ENCODE measurements at regions not wholly inside any gene's neighbourhood (a gene's known extent, or its start where the extent isn't known, plus 50 kb on each side); places are given as distances from the start of the nearest gene placed in this dataset.

DNA sequence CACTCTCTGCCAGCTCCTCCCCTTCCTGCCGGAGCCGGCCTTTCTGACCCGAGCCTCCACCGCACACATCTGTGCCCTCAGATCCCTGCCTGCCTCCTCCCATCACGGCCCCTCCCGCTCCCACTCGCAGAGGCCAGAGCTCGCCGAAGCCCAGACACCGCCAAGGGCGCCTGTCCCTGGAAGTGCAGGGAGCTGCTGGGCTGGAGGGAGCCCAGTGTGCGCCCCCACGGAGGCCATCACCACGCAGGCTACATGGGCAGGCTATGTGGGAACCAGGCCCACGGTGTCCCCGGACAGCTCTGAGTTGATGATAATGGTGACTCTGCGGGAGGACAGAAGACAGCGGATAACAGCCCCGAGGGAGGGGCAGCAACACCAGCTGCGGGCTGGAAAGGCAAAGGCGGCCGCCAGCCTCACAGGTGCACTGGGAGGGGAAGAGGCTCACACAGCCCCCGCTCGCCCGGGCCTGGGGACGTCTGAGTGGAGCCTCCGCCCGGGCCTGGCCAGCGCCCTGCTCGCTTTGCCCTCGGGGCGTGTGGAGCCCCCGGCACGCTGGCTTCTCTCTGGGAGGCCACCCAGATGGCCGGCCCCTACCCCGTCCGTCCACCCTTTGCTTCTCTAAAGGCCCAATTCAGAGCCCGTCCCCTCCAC, 154.9 kb downstream of the DLL1 start:
- no peak for DNase-seq (ENCODE audit: low read depth in 2 of 2)

DNA sequence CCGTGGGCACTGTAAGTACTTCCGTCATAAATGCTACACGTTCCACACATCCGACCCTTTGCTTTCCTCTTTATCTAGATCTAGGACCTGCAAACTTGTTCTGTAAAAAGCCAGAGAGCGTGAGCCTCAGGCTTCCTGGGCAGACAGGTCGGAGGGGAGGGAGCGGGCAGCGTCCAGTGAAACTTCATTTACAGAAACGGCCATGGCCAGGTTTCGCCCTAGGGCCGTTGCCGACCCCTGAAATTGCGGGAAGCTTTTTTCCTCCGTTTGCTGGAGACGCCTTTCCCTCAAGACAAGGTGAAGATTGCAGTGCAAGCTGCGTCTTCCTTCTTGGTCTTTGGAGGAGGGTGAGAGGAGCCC, 155.4 kb downstream of the DLL1 start:
- no peak for DNase-seq (ENCODE audit: low read depth in 2 of 2)

DNA sequence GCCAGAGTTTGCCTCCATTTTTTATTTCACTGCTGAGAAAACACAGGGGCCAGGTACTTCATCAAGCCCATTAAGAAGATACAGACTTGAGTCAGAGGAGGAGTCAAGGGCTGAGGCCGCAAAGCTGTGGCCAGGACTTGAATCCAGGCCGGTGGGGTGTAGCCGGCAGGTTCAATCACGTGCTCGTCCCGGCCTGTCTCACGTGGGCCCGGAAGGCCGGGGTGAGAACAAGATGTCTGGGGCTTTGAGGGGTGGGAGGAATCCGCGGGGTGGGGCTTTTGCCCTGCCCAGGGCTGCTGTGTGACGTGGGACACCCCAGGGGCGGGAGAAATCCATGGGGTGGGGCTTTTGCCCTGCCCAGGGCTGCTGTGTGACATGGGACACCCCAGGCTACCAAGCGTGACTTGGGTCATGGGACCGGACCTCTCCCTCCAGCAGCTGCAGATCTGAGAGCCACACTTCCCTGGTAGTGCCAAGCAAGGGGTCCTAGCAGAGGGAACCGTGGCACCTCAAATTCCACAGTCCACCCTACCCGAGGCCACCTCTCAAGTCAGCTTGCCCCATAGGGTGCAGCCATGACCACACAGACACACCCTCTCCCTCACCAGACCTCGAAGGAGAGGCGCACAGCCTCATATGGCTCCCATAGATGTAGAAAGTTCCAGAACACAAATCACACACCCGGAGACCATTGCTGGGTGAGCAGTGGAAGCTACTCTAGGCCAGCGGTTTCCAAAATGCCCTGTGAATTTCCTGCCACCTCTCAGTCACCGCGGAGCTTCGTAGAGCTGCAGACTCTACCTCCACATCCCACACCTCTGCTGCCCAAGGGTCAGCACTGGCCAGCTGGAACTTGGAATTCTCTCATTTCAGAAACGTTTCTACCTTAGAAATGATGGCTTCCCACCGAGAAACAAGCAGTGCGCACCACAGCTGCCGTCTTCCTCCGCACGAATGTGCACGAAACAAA, 156.1 kb downstream of the DLL1 start:
- DNase-seq (ENCODE audit: low read depth in 2 of 2), result no peak

- no peak for DNase-seq (ENCODE audit: low read depth in 2 of 2)
Observed at GRCh38 chr6:170134031-170134470, 156.8 kb downstream of the DLL1 start.

GRCh38 chr6:170132561-170132991, 158.3 kb downstream of the DLL1 start:
- DNase-seq (ENCODE audit: low read depth in 2 of 2), result no peak

DNA sequence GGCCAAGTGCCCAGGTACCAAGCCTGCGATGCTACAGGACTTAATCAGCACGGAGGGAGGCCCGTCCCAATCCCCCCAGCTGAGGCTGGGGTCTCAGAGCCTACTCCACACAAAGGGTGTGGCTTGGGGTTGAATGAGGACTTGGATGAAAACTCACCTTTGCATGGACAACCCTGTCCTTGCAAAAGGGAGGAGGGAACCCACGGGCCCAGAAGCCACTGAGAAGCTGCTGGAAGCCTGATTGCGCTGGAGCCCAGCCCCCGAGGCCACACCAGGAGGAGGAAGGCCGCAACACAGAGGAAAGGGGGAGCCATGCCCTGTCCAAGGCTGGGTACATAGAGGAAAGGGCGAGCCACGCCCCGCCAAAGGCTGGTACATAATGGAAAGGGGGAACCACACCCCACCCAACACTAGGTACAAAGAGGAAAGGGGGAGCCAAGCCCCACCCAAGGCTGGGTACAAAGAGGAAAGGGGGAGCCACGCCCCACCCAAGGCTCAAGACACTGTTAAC, 158.8 kb downstream of the DLL1 start:
- DNase-seq (ENCODE audit: low read depth in 2 of 2), result no peak

DNA sequence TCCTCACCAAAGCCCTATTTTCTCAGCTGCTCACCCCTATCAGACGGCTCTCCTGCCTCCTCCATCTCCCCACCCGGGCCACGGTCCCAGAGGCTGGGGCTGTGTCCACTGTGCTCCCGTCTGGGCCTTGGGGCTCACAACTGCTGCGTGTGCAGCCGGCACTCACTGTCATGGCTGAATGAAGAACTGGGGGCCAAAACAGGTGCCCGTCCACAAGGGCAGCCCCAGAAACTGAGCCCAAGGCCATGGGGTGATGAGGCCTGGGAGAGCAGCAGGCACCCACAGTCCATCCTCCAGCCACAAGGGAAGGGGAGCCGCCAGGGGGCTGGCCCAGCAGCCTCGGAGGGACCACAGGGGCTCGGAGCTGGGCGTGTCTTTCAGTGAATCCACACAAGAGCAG, 159.5 kb downstream of the DLL1 start:
- DNase-seq (ENCODE audit: low read depth in 2 of 2), result no peak

DNA sequence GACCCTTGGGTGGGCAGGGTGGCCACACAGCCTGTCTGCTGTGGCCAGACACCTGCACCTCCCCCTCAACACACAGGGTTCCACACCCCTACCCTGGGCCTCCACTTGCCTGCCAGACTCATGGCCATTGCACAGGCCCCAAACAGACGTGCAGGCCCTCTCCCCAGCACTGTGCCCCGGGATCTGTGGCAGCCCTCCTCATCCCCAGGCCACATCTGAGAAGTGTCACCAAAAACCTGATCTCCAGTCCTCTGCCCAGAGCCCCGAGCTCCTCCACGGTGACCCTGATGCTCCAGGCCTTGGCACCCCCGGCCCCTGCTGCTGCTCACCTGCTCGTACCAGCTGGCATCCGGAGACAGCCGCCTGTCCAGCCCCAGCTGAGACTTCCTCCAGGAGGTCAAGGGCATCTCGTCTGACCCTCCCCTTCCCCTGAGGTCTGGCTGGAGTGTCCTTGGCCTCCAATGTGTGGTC, 160.1 kb downstream of the DLL1 start:
- DNase-seq (ENCODE audit: low read depth in 2 of 2), result no peak

DNA sequence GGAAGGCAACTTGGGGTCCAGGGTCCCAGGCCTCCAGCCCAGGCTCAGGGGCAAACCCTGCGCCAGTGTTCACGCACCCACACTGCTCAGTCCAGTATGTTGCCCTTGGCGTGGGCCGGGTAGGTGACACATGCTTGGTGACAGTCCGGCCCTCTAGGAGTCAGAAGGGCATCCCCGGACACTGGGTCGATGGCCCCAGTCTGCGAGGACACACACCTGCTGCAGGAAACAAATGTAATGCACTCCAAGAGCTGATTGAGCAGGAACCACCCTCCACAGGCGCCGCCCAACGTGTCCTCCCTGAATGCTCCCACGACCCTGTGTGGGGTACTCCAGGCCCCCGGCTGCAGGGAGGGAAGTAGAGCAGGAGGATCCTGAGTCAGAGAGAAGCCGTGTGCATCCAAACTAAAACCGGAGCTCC, 160.7 kb downstream of the DLL1 start:
- no peak for DNase-seq (ENCODE audit: low read depth in 2 of 2)

DNA sequence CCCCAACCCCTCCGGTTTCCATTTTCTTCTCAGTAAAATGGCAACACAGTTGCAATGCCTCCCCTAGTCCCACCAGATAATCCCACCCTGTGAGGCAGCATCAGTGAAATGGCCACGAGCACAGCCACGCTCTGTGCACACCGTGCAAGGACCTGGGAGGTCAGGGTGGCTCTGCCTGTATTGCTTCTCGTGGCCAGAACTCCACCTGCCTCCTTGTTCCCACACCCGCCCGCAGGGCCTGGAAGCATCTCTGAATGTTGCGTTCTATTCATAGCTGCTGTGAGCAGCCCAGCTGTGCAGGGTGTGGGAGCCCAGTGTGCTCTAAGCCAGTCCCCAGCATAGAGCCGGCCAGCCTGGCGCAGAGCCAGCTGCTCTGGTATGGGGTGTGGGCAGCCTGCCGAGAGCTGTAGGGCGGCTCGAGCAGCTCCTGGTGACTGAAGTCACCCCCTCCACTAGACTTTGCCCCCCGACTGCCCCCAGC, 161.1 kb downstream of the DLL1 start:
- DNase-seq (ENCODE audit: low read depth in 2 of 2), result no peak

DNA sequence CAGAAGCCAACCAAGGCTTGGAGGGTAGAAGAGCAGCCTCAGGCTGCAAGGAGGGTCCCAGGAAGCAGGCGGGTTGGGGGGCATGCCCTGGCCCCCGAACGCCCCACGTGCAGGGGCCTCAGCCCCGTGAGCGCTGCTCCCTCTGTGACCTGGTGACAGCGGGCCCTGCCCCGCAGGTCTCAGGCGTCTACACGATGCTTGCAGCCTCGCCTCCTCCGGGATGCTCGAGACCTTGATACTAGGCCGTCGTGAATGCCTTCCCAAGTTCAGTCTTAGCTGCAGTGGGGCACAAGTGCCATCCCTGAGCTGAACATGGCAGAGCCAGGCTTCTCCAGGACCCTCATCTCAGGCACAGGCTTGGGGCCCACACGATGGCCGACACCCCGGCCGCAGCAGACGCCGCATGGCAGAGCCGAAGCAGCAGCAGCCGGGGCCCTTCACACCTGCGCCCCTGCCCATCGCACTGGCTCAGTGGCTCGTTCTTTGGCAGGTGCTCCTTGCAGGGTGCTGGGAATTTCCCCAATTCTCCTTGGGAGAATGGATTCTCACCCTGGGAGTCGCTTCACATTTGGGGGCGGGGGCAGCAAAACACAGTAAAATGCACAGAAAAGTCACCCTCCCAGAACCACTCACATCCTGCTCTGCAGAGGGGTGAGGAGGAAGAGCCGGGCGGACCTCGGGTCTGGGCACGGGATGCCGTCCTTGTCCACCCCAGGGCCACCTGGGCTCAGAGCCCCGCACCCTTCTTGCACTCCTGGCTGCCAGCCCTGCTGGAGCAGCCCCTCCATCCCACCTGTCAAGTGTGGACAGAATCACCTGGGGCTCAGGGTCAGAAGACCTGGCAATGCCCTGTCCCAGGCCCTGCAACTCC, 161.8 kb downstream of the DLL1 start:
- DNase-seq (ENCODE audit: low read depth in 2 of 2), result no peak

GRCh38 chr6:170128346-170128745, 162.5 kb downstream of the DLL1 start:
- DNase-seq (ENCODE audit: low read depth in 2 of 2), result no peak

GRCh38 chr6:170127151-170127550, 163.7 kb downstream of the DLL1 start:
- no peak for DNase-seq (ENCODE audit: low read depth in 2 of 2)

DNA sequence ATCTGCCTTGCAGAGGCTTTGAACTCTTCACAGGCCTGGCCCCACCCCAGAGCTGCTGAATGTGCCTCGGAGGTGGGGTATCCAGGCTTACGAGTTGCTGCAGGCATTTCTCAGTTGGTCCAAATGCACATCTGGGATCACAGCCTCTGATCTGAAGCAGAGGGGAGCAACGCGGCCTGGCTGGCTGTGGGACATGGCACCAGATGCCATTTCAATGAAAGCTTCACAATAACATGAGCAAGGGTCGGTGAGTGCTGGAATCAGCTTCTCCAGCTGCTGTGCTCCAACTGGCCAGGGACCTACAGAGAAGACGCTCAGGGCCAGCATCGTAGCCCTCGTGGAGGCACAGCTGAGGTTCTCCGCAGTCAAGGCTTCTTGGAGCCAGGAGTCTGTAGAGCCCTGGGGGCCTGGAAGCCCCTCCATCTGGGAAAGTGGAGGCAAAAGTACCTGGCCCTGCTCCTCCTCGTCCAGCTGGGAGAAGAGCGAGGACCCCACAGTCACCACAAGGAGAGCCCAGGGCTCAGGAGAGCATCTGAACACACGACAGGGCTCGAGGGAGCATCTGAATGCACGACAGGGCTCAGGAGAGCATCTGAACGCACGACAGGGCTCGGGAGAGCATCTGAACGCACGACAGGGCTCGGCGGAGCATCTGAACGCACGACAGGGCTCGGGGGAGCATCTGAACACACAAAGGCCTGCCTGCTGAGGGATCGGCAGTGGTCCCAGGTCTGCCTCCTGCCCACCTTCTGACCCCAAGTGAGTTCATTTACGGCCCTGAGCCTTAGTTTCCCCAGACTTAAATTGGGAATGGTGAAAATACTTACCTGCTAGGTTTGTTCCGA, 165.2 kb downstream of the DLL1 start:
- no peak for DNase-seq (ENCODE audit: low read depth in 2 of 2)

- DNase-seq (ENCODE audit: low read depth in 2 of 2), result no peak
Observed at GRCh38 chr6:170124836-170125235, 166.0 kb downstream of the DLL1 start.

- no peak for DNase-seq (ENCODE audit: low read depth in 2 of 2)
Observed at GRCh38 chr6:170124150-170124549, 166.7 kb downstream of the DLL1 start.

DNA sequence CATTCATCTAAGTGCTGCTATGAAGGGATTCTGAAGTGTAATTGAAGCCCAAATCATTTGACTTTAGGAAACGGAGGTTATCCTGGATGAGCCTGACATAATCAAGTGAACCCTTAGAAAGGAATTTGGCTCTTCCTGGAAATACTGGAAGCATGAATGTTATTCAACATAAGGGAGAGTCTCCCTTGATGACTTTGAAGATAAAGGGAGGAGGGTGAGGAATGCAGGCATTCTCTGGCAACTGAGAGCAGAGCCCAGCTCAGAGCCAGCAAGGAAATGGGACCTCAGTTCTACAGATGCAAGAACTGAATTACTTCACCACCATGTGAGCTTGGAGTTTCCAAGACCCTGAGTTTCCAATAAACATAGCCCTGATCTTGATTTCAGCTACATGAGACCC, 168.2 kb downstream of the DLL1 start:
- DNase-seq (ENCODE audit: low read depth in 2 of 2), result no peak

DNA sequence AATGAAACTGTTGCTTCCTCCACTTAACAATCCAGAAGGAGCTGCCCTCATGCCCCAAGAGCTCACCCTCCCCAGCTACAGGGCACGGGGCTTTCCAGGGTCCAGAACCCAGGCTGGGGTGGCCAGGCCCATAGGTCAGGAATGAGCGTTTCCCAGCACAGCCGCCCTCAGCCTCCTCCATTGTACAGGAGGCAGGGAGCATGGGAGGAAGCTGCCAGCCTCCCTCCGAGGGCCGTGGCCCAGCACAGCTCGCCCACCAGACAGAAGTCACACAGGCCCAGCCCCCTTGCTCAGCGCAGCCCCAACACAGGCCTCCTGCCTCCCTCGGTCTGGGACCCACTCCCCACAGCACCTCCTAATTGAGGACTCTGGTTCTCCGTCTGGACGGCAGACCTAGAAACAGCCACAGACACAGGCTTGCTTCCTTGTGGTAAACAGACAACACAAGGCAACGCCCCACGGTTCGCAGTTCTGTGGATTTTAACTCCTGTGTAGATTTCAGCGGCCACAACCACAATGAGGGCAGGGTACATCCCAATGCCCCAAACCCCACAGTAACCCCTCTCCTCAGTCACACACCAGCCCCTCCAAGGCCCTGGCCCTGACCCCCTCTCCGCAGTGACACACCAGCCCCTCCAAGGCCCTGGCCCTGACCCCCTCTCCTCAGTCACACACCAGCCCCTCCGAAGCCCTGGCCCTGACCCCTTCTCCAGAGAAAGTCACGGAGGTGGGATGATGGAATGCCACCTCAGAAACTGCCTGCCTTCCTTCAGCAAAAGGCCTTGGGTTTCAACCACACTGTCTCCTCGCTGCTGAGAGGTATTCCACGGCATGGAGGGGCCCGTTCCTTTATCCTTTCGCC, 173.5 kb downstream of the DLL1 start:
- no peak for DNase-seq (ENCODE audit: low read depth in 2 of 2)

- DNase-seq (ENCODE audit: low read depth in 2 of 2), result no peak
Observed at GRCh38 chr6:170116636-170117035, 174.2 kb downstream of the DLL1 start.

All from fibroblast of skin of left quadriceps (primary cell).